Keratinocyte (primary cell): ENCODE measurements at regions not wholly inside any gene's neighbourhood (a gene's known extent, or its start where the extent isn't known, plus 50 kb on each side); places are given as distances from the start of the nearest gene placed in this dataset.

Experiments used
- EZH2 ChIP-seq: IDR thresholded peaks from one replicate; pipeline ENCODE4 v1.6.1; 2012; ENCODE audit warnings: inconsistent platforms, mild to moderate bottlenecking, low read length, moderate library complexity
- TF ChIP-seq, protein P1 (sequence below), 3 experiments: IDR thresholded peaks in 1 of 3; conservative IDR thresholded peaks in 1 of 3; optimal IDR thresholded peaks in 1 of 3; 2 replicates in 2 of 3; 3 replicates in 1 of 3; pipeline versions ENCODE3 to v1.5.1; 2011; ENCODE audit warnings: low read length in 3 of 3, mild to moderate bottlenecking in 3 of 3, moderate library complexity in 2 of 3, control low read depth in 1 of 3, inconsistent platforms in 1 of 3; ENCODE audit not compliant: insufficient read depth in 2 of 3; ENCODE audit errors: extremely low read depth in 1 of 3

- TF ChIP-seq, protein P1, sequence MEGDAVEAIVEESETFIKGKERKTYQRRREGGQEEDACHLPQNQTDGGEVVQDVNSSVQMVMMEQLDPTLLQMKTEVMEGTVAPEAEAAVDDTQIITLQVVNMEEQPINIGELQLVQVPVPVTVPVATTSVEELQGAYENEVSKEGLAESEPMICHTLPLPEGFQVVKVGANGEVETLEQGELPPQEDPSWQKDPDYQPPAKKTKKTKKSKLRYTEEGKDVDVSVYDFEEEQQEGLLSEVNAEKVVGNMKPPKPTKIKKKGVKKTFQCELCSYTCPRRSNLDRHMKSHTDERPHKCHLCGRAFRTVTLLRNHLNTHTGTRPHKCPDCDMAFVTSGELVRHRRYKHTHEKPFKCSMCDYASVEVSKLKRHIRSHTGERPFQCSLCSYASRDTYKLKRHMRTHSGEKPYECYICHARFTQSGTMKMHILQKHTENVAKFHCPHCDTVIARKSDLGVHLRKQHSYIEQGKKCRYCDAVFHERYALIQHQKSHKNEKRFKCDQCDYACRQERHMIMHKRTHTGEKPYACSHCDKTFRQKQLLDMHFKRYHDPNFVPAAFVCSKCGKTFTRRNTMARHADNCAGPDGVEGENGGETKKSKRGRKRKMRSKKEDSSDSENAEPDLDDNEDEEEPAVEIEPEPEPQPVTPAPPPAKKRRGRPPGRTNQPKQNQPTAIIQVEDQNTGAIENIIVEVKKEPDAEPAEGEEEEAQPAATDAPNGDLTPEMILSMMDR (optimal IDR thresholded peaks at IDR 0.05 in 1 of 3, IDR thresholded peaks at IDR 0.05 in 1 of 3, conservative IDR thresholded peaks at IDR 0.05 in 1 of 3; ENCODE audit: extremely low read depth in 1 of 3, insufficient read depth in 2 of 3, low read length in 3 of 3): no peak
- no peak for TF ChIP-seq EZH2
Measured at GRCh38 chr2:106285237-106285829, 91.2 kb upstream of the UXS1 start.
